ENCODE measurements at regions not wholly inside any gene's neighbourhood (a gene's known extent, or its start where the extent isn't known, plus 50 kb on each side); places are given as distances from the start of the nearest gene placed in this dataset.
"Not testable (repeated sequence)": the region's sequence is repeated elsewhere in the genome, so short reads cannot be mapped to it uniquely, and the experiment has no call there.

DNA sequence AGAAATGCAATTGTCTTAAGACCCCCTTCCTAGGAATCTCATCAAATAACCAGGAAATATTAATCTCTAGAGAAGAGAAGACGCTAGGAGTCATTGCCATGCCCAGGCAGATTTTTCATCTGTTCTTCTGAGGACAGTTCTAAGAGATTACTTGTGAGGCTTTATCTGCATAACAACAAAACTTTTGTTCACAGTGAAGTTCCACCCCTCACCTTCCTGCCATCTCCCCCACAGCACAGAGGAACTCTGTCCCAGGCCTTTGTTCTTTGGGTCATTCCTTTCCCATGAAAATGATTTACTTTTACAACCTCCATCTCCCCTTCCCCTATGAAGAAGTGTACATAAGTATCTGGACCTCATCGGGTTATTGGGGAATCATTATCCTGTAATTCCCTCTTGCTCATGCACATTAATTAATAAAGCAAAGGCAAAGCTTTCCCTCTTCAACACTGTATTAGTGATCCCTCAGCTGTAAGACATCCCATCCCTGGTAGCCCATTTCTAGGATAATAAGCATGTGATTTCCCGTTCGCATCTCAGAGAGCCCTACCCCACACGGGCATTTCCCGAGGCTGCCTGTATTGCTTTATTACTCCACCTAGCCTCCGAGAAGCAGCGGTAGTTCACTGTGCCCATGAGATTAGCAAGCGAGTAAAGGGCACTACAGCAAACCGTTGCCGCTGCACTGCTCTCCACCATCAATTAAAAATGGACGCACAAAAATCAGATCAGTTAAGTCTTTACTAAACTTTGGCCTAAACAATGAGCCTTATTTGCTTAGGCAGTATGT is 384.4 kb upstream of the CAMK1G start:
- no peak for FAIRE-seq
- no peaks in the 10 kb centered on the region for H3K27me3 ChIP-seq (ENCODE audit: control insufficient read depth, insufficient read depth, low read length)
- no peak for DNase-seq
- H3K4me1 ChIP-seq (ENCODE audit: control insufficient read depth in 2 of 3, insufficient read depth in 2 of 3, low read depth in 1 of 3, low read length in 3 of 3) = no peaks in the 10 kb centered on the region
- no peak overlapping the region for H3K27ac ChIP-seq (ENCODE audit: low read depth in 2 of 2, low read length in 2 of 2)
- intact Hi-C loops (cut with DNase I) = no loop called here
- no peak overlapping the region for H3K4me3 ChIP-seq (ENCODE audit: low read length in 3 of 3)
- H3K9ac ChIP-seq (ENCODE audit: low read length in 3 of 3) = no peak overlapping the region
- TF ChIP-seq, protein P1, sequence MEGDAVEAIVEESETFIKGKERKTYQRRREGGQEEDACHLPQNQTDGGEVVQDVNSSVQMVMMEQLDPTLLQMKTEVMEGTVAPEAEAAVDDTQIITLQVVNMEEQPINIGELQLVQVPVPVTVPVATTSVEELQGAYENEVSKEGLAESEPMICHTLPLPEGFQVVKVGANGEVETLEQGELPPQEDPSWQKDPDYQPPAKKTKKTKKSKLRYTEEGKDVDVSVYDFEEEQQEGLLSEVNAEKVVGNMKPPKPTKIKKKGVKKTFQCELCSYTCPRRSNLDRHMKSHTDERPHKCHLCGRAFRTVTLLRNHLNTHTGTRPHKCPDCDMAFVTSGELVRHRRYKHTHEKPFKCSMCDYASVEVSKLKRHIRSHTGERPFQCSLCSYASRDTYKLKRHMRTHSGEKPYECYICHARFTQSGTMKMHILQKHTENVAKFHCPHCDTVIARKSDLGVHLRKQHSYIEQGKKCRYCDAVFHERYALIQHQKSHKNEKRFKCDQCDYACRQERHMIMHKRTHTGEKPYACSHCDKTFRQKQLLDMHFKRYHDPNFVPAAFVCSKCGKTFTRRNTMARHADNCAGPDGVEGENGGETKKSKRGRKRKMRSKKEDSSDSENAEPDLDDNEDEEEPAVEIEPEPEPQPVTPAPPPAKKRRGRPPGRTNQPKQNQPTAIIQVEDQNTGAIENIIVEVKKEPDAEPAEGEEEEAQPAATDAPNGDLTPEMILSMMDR (IDR thresholded peaks at IDR 0.05; ENCODE audit: borderline replicate concordance, extremely low read depth, insufficient read depth) = no peak
- H3K36me3 ChIP-seq (ENCODE audit: control insufficient read depth in 2 of 3, insufficient read depth in 3 of 3, low read length in 3 of 3) = no peaks in the 10 kb centered on the region
- peaks cover 0 to 22% (median 8%) of the 10 kb centered on the region in 3 donors for H3K9me3 ChIP-seq (ENCODE audit: control insufficient read depth in 2 of 3, insufficient read depth in 1 of 3, low read length in 3 of 3)

DNA sequence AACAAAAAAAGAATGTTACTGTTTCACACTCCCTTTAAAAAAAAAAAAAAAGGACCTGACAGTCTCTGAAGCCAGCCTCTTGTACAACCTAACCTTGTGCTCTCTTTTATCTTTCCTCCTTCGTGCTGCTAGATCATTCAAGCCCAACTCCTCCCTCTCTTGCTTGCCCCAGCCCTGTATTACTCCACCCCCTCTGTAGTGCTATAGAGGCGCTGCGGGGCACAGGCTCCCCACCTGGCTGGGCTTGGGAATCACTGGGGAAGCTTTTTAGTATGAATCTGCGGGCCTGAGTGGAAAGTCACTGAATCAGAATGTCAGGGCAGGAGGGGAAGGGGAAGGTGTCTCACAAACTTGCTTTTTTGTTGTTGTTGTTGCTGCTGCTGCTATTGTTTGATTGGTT is 383.7 kb upstream of the CAMK1G start:
- intact Hi-C loops (cut with DNase I) = no loop called here
- TF ChIP-seq, protein P1 (IDR thresholded peaks at IDR 0.05; ENCODE audit: borderline replicate concordance, extremely low read depth, insufficient read depth) = no peak
- Histone ChIP-seq H3K4me3 (ENCODE audit: low read length in 3 of 3) (no peak overlapping the region), H3K9me3 (ENCODE audit: control insufficient read depth in 2 of 3, insufficient read depth in 1 of 3, low read length in 3 of 3) (peaks cover 0 to 22% (median 8%) of the 10 kb centered on the region in 3 donors), H3K27ac (ENCODE audit: low read depth in 2 of 2, low read length in 2 of 2) (no peak overlapping the region), H3K36me3 (ENCODE audit: control insufficient read depth in 2 of 3, insufficient read depth in 3 of 3, low read length in 3 of 3) (no peaks in the 10 kb centered on the region), H3K9ac (ENCODE audit: low read length in 3 of 3) (no peak overlapping the region), H3K27me3 (ENCODE audit: control insufficient read depth, insufficient read depth, low read length) (no peaks in the 10 kb centered on the region), H3K4me1 (ENCODE audit: control insufficient read depth in 2 of 3, insufficient read depth in 2 of 3, low read depth in 1 of 3, low read length in 3 of 3) (no peaks in the 10 kb centered on the region)
- no peak for FAIRE-seq
- DNase-seq = peak in 2 of 5 donors; percentile 20 to 40

DNA sequence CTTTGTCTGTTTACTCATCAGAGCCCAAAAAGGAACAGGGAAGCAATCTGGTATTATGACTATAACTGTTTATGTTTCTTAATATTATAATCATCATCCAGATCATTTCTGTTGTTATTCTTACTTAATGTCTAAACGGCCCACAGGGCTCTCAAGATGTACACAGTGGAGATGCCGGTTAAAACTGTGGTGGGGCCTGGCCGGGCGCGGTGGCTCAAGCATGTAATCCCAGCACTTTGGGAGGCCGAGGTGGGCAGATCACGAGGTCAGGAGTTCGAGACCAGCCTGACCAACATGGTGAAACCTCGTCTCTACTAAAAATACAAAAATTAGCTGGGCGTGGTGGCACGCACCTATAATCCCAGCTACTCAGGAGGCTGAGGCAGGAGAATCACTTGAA is 381.2 kb upstream of the CAMK1G start:
- H3K27ac ChIP-seq (ENCODE audit: low read depth in 2 of 2, low read length in 2 of 2); DNase-seq; intact Hi-C loops (cut with DNase I); H3K9me3 ChIP-seq (ENCODE audit: control insufficient read depth in 2 of 3, insufficient read depth in 1 of 3, low read length in 3 of 3); H3K4me3 ChIP-seq (ENCODE audit: low read length in 3 of 3); FAIRE-seq; H3K9ac ChIP-seq (ENCODE audit: low read length in 3 of 3); H3K27me3 ChIP-seq (ENCODE audit: control insufficient read depth, insufficient read depth, low read length); H3K36me3 ChIP-seq (ENCODE audit: control insufficient read depth in 2 of 3, insufficient read depth in 3 of 3, low read length in 3 of 3); H3K4me1 ChIP-seq (ENCODE audit: control insufficient read depth in 2 of 3, insufficient read depth in 2 of 3, low read depth in 1 of 3, low read length in 3 of 3): not testable (repeated sequence)

DNA sequence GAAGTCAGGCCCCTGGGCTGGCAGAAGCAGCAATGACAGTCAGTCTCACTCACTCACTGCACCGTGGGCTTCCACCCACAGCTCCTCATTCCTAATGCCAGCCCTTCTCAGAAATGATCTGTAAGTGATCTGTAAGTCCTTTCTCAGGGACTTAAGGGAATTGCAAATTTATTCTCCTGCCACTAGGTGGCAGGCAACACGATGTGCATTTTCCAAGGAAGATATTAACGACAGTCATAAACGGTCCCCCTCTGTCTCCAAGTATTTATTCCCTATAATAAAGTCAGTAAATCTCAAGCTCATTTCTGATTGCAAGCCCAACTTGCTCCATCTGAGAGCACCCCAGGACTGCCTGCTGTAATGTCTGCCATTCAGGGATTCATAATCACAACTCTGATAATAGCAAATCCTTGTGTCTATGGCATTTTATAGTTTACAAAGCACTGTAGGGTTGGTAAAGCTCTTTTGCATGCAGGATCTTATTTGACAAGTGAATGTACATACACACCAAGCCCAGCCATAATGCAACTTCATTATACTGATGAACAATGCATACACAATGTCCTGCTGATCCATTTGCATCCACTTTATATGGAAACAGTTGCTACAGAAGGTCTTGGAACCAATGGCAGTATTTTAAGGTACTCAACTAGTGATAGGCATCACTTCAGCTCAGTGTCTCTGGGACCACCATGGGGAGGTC is 380.5 kb upstream of the CAMK1G start:
- TF ChIP-seq, protein P1 (IDR thresholded peaks at IDR 0.05; ENCODE audit: borderline replicate concordance, extremely low read depth, insufficient read depth) = peak; percentile 55
- H3K36me3 ChIP-seq (ENCODE audit: control insufficient read depth in 2 of 3, insufficient read depth in 3 of 3, low read length in 3 of 3) = no peaks in the 10 kb centered on the region
- H3K9me3 ChIP-seq (ENCODE audit: control insufficient read depth in 2 of 3, insufficient read depth in 1 of 3, low read length in 3 of 3) = no peaks in the 10 kb centered on the region
- no peak for FAIRE-seq
- H3K27ac ChIP-seq (ENCODE audit: low read depth in 2 of 2, low read length in 2 of 2) = no peak overlapping the region
- no peak overlapping the region for H3K9ac ChIP-seq (ENCODE audit: low read length in 3 of 3)
- H3K27me3 ChIP-seq (ENCODE audit: control insufficient read depth, insufficient read depth, low read length) = no peaks in the 10 kb centered on the region
- intact Hi-C loops (cut with DNase I) = no loop called here
- peaks cover under 1 to 3% (median 2%) of the 10 kb centered on the region in 3 donors for H3K4me1 ChIP-seq (ENCODE audit: control insufficient read depth in 2 of 3, insufficient read depth in 2 of 3, low read depth in 1 of 3, low read length in 3 of 3)
- DNase-seq = peak in 4 of 5 donors; percentile 35 to 90 (median 52)
- no peak overlapping the region for H3K4me3 ChIP-seq (ENCODE audit: low read length in 3 of 3)
